ENCODE measurements at regions not wholly inside any gene's neighbourhood (a gene's known extent, or its start where the extent isn't known, plus 50 kb on each side); places are given as distances from the start of the nearest gene placed in this dataset.

GRCh38 chr20:6253396-6253795 lies 130.6 kb upstream of the FERMT1 start:
- DNase-seq = peak in 2 of 3 donors; percentile 85
- ATAC-seq (ENCODE audit: insufficient read depth, low FRiP score) = no peak
- no peak overlapping the region for H3K4me3 ChIP-seq
- H3K4me1 ChIP-seq (ENCODE audit: control insufficient read depth in 5 of 5, insufficient read depth in 5 of 5, low read length in 5 of 5) = peaks cover 0 to 11% (median 0%) of the 10 kb centered on the region in 5 donors
- no peaks in the 10 kb centered on the region for H3K9me3 ChIP-seq (ENCODE audit: control insufficient read depth in 4 of 4, insufficient read depth in 3 of 4, low read length in 3 of 4)
- H3K27ac ChIP-seq (ENCODE audit: low read depth in 1 of 2, low read length in 1 of 2) = no peak overlapping the region
- no peak overlapping the region for H3K9ac ChIP-seq (ENCODE audit: insufficient read depth in 1 of 2, low read length in 2 of 2)
- WGBS, 2 donors = 70 to 90% methylated on average over 2 of the region's 2 CpGs
- TF ChIP-seq CTCF (IDR thresholded peaks at IDR 0.05; ENCODE audit: control extremely low read depth, extremely low read depth) = no peak
- peaks cover 0 to 15% (median 0%) of the 10 kb centered on the region in 3 donors for H3K27me3 ChIP-seq (ENCODE audit: control insufficient read depth in 3 of 3, insufficient read depth in 3 of 3, low read length in 2 of 3)
- H3K36me3 ChIP-seq (ENCODE audit: control insufficient read depth in 4 of 4, insufficient read depth in 4 of 4, low read length in 4 of 4) = no peaks in the 10 kb centered on the region

GRCh38 chr20:6245436-6245835 lies 122.6 kb upstream of the FERMT1 start:
- 85 to 86% methylated on average over 4 of the region's 4 CpGs for WGBS, 2 donors

DNA sequence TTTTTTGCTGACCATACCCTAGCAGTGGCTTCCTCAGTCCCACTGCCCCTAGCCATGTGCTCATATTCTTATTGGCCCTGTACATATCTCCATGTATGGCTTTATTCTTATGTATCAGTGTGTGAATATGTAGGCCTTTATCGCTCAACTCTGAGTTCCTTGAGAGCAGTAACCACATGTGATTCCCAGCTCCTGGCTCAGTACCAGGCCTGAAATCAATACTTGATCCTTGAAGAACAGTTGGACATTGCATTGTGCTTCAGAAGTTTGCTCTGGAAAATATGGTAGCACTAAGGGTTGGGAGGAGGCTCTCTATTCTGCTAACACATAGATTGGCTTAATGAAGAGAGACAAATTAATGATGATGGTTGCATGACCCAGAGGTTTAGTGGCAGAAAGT lies 118.8 kb upstream of the FERMT1 start:
- H3K27ac ChIP-seq (ENCODE audit: low read depth in 1 of 2, low read length in 1 of 2) = no peak overlapping the region
- H3K9me3 ChIP-seq (ENCODE audit: control insufficient read depth in 4 of 4, insufficient read depth in 3 of 4, low read length in 3 of 4) = no peaks in the 10 kb centered on the region
- DNase-seq (no peak), ATAC-seq (ENCODE audit: insufficient read depth, low FRiP score) (no peak)
- no peaks in the 10 kb centered on the region for H3K4me1 ChIP-seq (ENCODE audit: control insufficient read depth in 5 of 5, insufficient read depth in 5 of 5, low read length in 5 of 5)
- no peak for TF ChIP-seq CTCF (IDR thresholded peaks at IDR 0.05; ENCODE audit: control extremely low read depth, extremely low read depth)
- no peaks in the 10 kb centered on the region for H3K36me3 ChIP-seq (ENCODE audit: control insufficient read depth in 4 of 4, insufficient read depth in 4 of 4, low read length in 4 of 4)
- 97% methylated on average over 1 of the region's 1 CpG for WGBS, 2 donors
- H3K9ac ChIP-seq (ENCODE audit: insufficient read depth in 1 of 2, low read length in 2 of 2) = no peak overlapping the region
- no peaks in the 10 kb centered on the region for H3K27me3 ChIP-seq (ENCODE audit: control insufficient read depth in 3 of 3, insufficient read depth in 3 of 3, low read length in 2 of 3)
- no peak overlapping the region for H3K4me3 ChIP-seq

More at GRCh38 chr20:6245436-6245835, 122.6 kb upstream of the FERMT1 start:
- H3K9ac ChIP-seq (ENCODE audit: insufficient read depth in 1 of 2, low read length in 2 of 2) = no peak overlapping the region
- no peaks in the 10 kb centered on the region for H3K4me1 ChIP-seq (ENCODE audit: control insufficient read depth in 5 of 5, insufficient read depth in 5 of 5, low read length in 5 of 5)
- no peaks in the 10 kb centered on the region for H3K9me3 ChIP-seq (ENCODE audit: control insufficient read depth in 4 of 4, insufficient read depth in 3 of 4, low read length in 3 of 4)
- TF ChIP-seq CTCF (IDR thresholded peaks at IDR 0.05; ENCODE audit: control extremely low read depth, extremely low read depth) = no peak
- peaks cover 0 to 4% (median 0%) of the 10 kb centered on the region in 3 donors for H3K27me3 ChIP-seq (ENCODE audit: control insufficient read depth in 3 of 3, insufficient read depth in 3 of 3, low read length in 2 of 3)
- no peak overlapping the region for H3K27ac ChIP-seq (ENCODE audit: low read depth in 1 of 2, low read length in 1 of 2)
- ATAC-seq (ENCODE audit: insufficient read depth, low FRiP score) (no peak), DNase-seq (no peak)
- H3K4me3 ChIP-seq = no peak overlapping the region
- H3K36me3 ChIP-seq (ENCODE audit: control insufficient read depth in 4 of 4, insufficient read depth in 4 of 4, low read length in 4 of 4) = no peaks in the 10 kb centered on the region

GRCh38 chr20:6240059-6240458 lies 117.2 kb upstream of the FERMT1 start:
- Histone ChIP-seq H3K27ac (ENCODE audit: low read depth in 1 of 2, low read length in 1 of 2) (no peak overlapping the region), H3K4me1 (ENCODE audit: control insufficient read depth in 5 of 5, insufficient read depth in 5 of 5, low read length in 5 of 5) (no peaks in the 10 kb centered on the region), H3K9ac (ENCODE audit: insufficient read depth in 1 of 2, low read length in 2 of 2) (no peak overlapping the region), H3K27me3 (ENCODE audit: control insufficient read depth in 3 of 3, insufficient read depth in 3 of 3, low read length in 2 of 3) (no peaks in the 10 kb centered on the region), H3K9me3 (ENCODE audit: control insufficient read depth in 4 of 4, insufficient read depth in 3 of 4, low read length in 3 of 4) (no peaks in the 10 kb centered on the region), H3K36me3 (ENCODE audit: control insufficient read depth in 4 of 4, insufficient read depth in 4 of 4, low read length in 4 of 4) (no peaks in the 10 kb centered on the region), H3K4me3 (no peak overlapping the region)
- DNase-seq (no peak), ATAC-seq (ENCODE audit: insufficient read depth, low FRiP score) (no peak)
- TF ChIP-seq CTCF (IDR thresholded peaks at IDR 0.05; ENCODE audit: control extremely low read depth, extremely low read depth) = no peak
- WGBS, 2 donors = 96 to 98% methylated on average over 3 of the region's 3 CpGs
